ENCODE measurements at regions not wholly inside any gene's neighbourhood (a gene's known extent, or its start where the extent isn't known, plus 50 kb on each side); places are given as distances from the start of the nearest gene placed in this dataset.

GRCh38 chr7:1361016-1361755, 98.1 kb downstream of the MICALL2 start:
- Mint-ChIP-seq H3K27me3 (ENCODE audit: low read depth) (peaks cover 5% of the 10 kb centered on the region), H3K4me1 (no peaks in the 10 kb centered on the region), H3K27ac (no peak overlapping the region), H3K4me3 (no peak overlapping the region), H3K9me3 (no peaks in the 10 kb centered on the region), H3K36me3 (no peaks in the 10 kb centered on the region)
- ChIA-PET POLR2A (no interaction called here), CTCF (interaction anchor here (0.7 kb wide), 1 partner anchor 184 kb away, joined by 3 read pairs; no protein-coding TSS in a partner anchor)
- no peak for ATAC-seq
- no peak for TF ChIP-seq FOXK1 (CRISPR knock-in tag; IDR thresholded peaks at IDR 0.05)
- TF ChIP-seq, protein P1, sequence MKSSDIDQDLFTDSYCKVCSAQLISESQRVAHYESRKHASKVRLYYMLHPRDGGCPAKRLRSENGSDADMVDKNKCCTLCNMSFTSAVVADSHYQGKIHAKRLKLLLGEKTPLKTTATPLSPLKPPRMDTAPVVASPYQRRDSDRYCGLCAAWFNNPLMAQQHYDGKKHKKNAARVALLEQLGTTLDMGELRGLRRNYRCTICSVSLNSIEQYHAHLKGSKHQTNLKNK (CRISPR knock-in tag; IDR thresholded peaks at IDR 0.05) = no peak
- no peak for TF ChIP-seq NFATC4 (CRISPR knock-in tag; IDR thresholded peaks at IDR 0.05)
- DNase-seq (ENCODE audit: low spot score) = no peak

- no peak for DNase-seq (ENCODE audit: low spot score)
- H3K36me3 Mint-ChIP-seq = no peaks in the 10 kb centered on the region
- ATAC-seq = no peak
- no peak overlapping the region for H3K4me3 Mint-ChIP-seq
- no peak overlapping the region for H3K27ac Mint-ChIP-seq
- H3K27me3 Mint-ChIP-seq (ENCODE audit: low read depth) = peaks cover 5% of the 10 kb centered on the region
- no peak for TF ChIP-seq ETV6 (CRISPR knock-in tag; IDR thresholded peaks at IDR 0.05)
- TF ChIP-seq NFYB (CRISPR knock-in tag; conservative IDR thresholded peaks at IDR 0.05; ENCODE audit: low read depth) = no peak
- TF ChIP-seq FOXP1 (CRISPR knock-in tag; IDR thresholded peaks at IDR 0.05; ENCODE audit: borderline replicate concordance) = no peak
- TF ChIP-seq ZNF121 (CRISPR knock-in tag; IDR thresholded peaks at IDR 0.05) = no peak
- TF ChIP-seq MLX (CRISPR knock-in tag; IDR thresholded peaks at IDR 0.05) = no peak
- TF ChIP-seq TEAD4 (CRISPR knock-in tag; IDR thresholded peaks at IDR 0.05) = no peak
- no peak for TF ChIP-seq ZNF671 (CRISPR knock-in tag; IDR thresholded peaks at IDR 0.05)
- no peak for TF ChIP-seq IRF2 (CRISPR knock-in tag; IDR thresholded peaks at IDR 0.05; ENCODE audit: borderline replicate concordance, low read depth)
- TF ChIP-seq TCF7 (CRISPR knock-in tag; IDR thresholded peaks at IDR 0.05; ENCODE audit: low read depth) = no peak
- TF ChIP-seq TP53 (CRISPR knock-in tag; IDR thresholded peaks at IDR 0.05) = no peak
- TF ChIP-seq ESRRA (CRISPR knock-in tag; IDR thresholded peaks at IDR 0.05; ENCODE audit: borderline replicate concordance) = no peak
- no peak for TF ChIP-seq SMAD3 (CRISPR knock-in tag; IDR thresholded peaks at IDR 0.05; ENCODE audit: borderline replicate concordance)
- TF ChIP-seq OVOL2 (CRISPR knock-in tag; IDR thresholded peaks at IDR 0.05; ENCODE audit: borderline replicate concordance) = no peak
- TF ChIP-seq ZNF423 (CRISPR knock-in tag; IDR thresholded peaks at IDR 0.05) = no peak
- no peak for TF ChIP-seq ARID4B (CRISPR knock-in tag; IDR thresholded peaks at IDR 0.05; ENCODE audit: borderline replicate concordance)
- TF ChIP-seq RORB (CRISPR knock-in tag; IDR thresholded peaks at IDR 0.05) = no peak
- no peak for TF ChIP-seq GTF2I (CRISPR knock-in tag; conservative IDR thresholded peaks at IDR 0.05)
- TF ChIP-seq, protein P2, sequence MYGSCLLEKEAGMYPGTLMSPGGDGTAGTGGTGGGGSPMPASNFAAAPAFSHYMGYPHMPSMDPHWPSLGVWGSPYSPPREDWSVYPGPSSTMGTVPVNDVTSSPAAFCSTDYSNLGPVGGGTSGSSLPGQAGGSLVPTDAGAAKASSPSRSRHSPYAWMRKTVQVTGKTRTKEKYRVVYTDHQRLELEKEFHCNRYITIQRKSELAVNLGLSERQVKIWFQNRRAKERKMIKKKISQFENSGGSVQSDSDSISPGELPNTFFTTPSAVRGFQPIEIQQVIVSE (CRISPR knock-in tag; IDR thresholded peaks at IDR 0.05; ENCODE audit: borderline replicate concordance) = no peak
- no peak for TF ChIP-seq ZNF396 (CRISPR knock-in tag; IDR thresholded peaks at IDR 0.05; ENCODE audit: borderline replicate concordance)
- ChIA-PET CTCF (no interaction called here), POLR2A (no interaction called here)
- no peaks in the 10 kb centered on the region for H3K4me1 Mint-ChIP-seq
- H3K9me3 Mint-ChIP-seq = no peaks in the 10 kb centered on the region
Observed at GRCh38 chr7:1361756-1362125, 97.5 kb downstream of the MICALL2 start.

All from WTC11 (cell line).